ENCODE measurements at regions not wholly inside any gene's neighbourhood (a gene's known extent, or its start where the extent isn't known, plus 50 kb on each side); places are given as distances from the start of the nearest gene placed in this dataset.
"Not testable (repeated sequence)": the region's sequence is repeated elsewhere in the genome, so short reads cannot be mapped to it uniquely, and the experiment has no call there.

- TF ChIP-seq CTCF (IDR thresholded peaks at IDR 0.05); ZFX (IDR thresholded peaks at IDR 0.05; ENCODE audit: borderline replicate concordance): not testable (repeated sequence)
These were observed 814.3 kb downstream of the TMEM121 start for GRCh38 chr14:106340658-106341057.

All from 22Rv1 (cell line).